HFFc6 (cell line): ENCODE measurements at regions not wholly inside any gene's neighbourhood (a gene's known extent, or its start where the extent isn't known, plus 50 kb on each side); places are given as distances from the start of the nearest gene placed in this dataset.

ENCODE experiments used
- DNase-seq: peaks from one replicate; pipeline ENCODE4 v3.0.0-alpha.2; 2018
- H3K27ac Mint-ChIP-seq: 2 replicates; pipeline ENCODE4 v1.8.0; 2020; ENCODE audit warnings: mild to moderate bottlenecking, mixed read lengths
- H3K27me3 Mint-ChIP-seq: 2 replicates; pipeline ENCODE4 v1.8.0; 2021; ENCODE audit warnings: mild to moderate bottlenecking, moderate library complexity, mixed read lengths; ENCODE audit not compliant: insufficient read depth
- H3K36me3 Mint-ChIP-seq: 2 replicates; pipeline ENCODE4 v1.8.0; 2021; ENCODE audit warnings: low read depth, mixed read lengths
- H3K4me1 Mint-ChIP-seq: 2 replicates; pipeline ENCODE4 v1.8.0; 2020; ENCODE audit warnings: low read depth, mixed read lengths
- H3K4me3 Mint-ChIP-seq: 2 replicates; pipeline ENCODE4 v1.8.0; 2020; ENCODE audit warnings: mild to moderate bottlenecking, moderate library complexity, mixed read lengths
- H3K9me3 Mint-ChIP-seq: 2 replicates; pipeline ENCODE4 v1.8.0; 2020; ENCODE audit warnings: mild to moderate bottlenecking, mixed read lengths
- TF ChIP-seq, protein P1 (sequence below): fragments of 200-600 bp; sonication (generic); IDR thresholded peaks from 2 replicates; pipeline ENCODE4 v1.5.0; 2021; ENCODE audit warnings: antibody characterized with exemption, mild to moderate bottlenecking

DNA sequence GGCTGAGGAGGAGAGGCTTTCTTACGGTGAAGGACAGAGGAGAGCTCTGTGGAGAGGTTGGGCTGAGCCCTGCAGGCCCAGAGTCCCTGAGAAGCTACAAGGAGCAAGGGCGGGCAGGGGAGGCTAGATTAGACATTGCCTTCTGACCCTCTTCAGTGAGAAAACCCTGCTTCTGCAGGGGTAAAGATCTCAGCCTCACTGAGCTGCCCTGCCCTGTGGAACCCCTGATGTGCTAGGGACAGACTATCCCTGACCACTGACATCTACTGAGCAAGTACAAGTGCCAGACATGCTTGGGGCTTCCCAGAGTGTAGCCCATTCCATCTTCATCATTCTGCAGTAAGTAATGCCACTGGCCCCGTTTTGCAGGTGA lies 111.5 kb downstream of the CYP26B1 start:
- H3K36me3 Mint-ChIP-seq = no peaks in the 10 kb centered on the region
- peaks cover 8% of the 10 kb centered on the region for H3K4me1 Mint-ChIP-seq
- H3K4me3 Mint-ChIP-seq = no peak overlapping the region
- H3K9me3 Mint-ChIP-seq = no peaks in the 10 kb centered on the region
- H3K27me3 Mint-ChIP-seq = peaks cover 41% of the 10 kb centered on the region
- DNase-seq = no peak
- no peak overlapping the region for H3K27ac Mint-ChIP-seq
- TF ChIP-seq, protein P1, sequence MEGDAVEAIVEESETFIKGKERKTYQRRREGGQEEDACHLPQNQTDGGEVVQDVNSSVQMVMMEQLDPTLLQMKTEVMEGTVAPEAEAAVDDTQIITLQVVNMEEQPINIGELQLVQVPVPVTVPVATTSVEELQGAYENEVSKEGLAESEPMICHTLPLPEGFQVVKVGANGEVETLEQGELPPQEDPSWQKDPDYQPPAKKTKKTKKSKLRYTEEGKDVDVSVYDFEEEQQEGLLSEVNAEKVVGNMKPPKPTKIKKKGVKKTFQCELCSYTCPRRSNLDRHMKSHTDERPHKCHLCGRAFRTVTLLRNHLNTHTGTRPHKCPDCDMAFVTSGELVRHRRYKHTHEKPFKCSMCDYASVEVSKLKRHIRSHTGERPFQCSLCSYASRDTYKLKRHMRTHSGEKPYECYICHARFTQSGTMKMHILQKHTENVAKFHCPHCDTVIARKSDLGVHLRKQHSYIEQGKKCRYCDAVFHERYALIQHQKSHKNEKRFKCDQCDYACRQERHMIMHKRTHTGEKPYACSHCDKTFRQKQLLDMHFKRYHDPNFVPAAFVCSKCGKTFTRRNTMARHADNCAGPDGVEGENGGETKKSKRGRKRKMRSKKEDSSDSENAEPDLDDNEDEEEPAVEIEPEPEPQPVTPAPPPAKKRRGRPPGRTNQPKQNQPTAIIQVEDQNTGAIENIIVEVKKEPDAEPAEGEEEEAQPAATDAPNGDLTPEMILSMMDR = no peak

DNA sequence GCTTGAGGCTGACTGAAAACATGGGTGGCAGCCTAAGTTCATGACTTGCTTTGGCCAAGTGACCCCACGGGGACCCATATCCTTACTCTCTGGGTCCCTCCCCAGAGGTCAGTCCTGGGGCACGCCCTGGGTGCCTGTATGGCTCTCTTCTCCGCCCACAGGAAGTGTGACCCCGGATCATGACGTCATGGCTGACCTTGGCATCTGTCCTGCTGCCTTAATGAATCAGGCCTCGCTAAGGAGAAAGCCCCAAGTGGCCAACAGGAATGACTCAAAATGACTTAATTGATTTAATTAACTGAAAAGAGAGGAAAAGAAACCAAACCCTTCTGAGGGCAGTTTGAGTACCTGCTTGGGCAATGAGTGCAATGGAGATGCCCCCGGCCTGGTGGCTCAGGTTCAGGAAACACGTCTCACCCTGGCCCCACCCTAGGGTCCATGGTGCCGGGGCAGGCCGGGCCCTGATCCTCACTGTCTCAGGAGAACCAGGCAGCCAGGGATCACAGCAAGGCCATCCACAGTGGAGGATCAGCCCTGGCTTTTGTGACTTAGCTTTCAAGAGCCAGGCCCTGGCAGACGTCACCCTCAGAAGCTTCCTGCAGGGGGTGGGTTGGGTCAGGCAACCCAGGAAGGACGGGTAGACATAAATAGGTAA lies 112.0 kb downstream of the CYP26B1 start:
- Mint-ChIP-seq H3K4me3 (no peak overlapping the region), H3K27ac (no peak overlapping the region), H3K27me3 (peaks cover 40% of the 10 kb centered on the region), H3K36me3 (no peaks in the 10 kb centered on the region), H3K4me1 (peaks cover 8% of the 10 kb centered on the region), H3K9me3 (no peaks in the 10 kb centered on the region)
- TF ChIP-seq, protein P1 = no peak
- no peak for DNase-seq

DNA sequence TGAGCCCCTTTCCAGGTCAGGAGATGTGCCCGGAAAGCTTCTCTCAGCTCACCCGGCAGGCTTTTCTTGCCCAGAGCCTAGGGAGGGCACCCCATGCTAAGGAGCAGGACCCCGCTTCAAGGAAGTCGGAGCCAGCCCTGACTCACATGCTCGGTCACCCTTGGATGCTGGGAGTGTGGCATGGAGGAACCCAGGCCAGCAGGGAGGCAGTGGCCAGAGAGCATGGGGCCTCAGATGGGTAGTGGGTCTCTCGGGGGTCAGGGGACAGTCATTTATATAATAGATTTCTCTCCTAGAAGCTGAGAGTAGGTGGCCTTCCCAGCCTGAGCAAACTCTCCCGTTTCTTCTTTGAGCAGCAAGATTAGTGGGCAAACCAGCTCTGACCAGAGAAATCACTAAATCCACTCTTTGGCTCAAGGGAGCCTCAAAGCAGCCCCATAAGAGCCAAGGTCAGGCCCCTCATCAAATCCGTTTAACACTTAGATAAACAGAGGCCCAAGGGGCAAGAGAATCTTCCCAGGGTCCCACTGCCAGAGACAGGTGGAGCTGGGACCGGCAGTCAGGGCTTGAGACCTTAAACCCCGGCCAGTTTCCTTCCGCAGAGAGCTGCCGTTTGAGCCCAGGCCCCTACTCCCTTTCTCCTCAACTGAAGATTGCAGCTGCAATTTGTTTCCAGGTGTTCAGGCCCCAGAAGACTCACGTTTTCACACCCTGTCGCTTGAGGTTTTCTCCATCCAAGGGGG lies 113.1 kb downstream of the CYP26B1 start:
- Mint-ChIP-seq H3K27me3 (peaks cover 37% of the 10 kb centered on the region), H3K9me3 (no peaks in the 10 kb centered on the region), H3K4me1 (peaks cover 8% of the 10 kb centered on the region), H3K4me3 (no peak overlapping the region), H3K36me3 (no peaks in the 10 kb centered on the region), H3K27ac (no peak overlapping the region)
- DNase-seq = no peak
- TF ChIP-seq, protein P1 = no peak

DNA sequence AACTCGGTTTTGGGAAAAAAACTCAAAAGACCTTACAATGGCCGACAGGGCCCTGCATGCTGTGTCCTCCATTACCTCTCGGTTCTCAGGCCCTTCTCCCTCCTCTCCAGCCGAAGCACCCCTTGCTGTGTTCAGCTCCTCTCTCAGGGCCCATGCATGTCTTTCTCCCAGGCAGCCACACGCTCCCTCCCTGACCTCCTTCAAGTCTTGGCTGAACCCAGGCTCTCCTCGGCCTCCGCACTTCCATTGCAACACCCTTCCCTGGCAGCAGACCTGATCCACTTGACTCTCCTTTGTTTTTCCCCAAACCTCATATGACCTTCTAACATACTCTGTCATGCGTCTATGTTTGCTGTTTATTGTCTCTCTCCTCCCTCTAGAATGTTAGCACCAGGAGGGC lies 114.0 kb downstream of the CYP26B1 start:
- peaks cover 37% of the 10 kb centered on the region for H3K27me3 Mint-ChIP-seq
- H3K9me3 Mint-ChIP-seq = no peaks in the 10 kb centered on the region
- TF ChIP-seq, protein P1 = no peak
- H3K27ac Mint-ChIP-seq = no peak overlapping the region
- DNase-seq = no peak
- no peak overlapping the region for H3K4me3 Mint-ChIP-seq
- no peaks in the 10 kb centered on the region for H3K36me3 Mint-ChIP-seq
- H3K4me1 Mint-ChIP-seq = peaks cover 8% of the 10 kb centered on the region

DNA sequence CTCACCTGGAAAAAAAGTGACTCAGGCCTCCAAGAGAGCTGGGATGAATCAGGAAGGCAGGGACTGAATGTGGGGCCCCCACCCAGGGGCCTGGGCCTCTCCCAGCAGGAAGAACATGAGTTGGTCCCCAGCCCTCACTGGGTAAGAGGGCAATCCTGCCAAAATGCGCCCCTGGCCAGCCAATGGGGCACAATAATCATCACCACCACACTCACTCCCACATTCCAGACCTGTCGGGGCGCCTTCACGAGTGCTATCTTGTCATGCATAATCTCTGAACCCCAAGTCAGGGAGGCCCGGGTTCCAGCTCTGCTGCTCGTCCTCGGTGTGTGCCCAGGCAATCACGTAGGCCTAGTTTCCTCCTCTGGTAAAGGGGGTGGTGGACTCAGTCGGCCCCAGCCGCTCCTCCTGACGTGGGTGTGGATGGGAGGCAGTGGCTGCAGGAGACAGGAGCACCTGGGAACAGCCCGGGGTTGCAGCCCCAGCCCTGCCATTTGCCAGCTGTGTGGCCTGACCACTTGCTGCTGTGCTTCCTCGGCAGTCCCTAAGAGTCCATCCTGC lies 115.1 kb downstream of the CYP26B1 start:
- Mint-ChIP-seq H3K4me1 (peaks cover 8% of the 10 kb centered on the region), H3K36me3 (no peaks in the 10 kb centered on the region), H3K27ac (no peak overlapping the region), H3K27me3 (peaks cover 42% of the 10 kb centered on the region), H3K4me3 (no peak overlapping the region), H3K9me3 (no peaks in the 10 kb centered on the region)
- TF ChIP-seq, protein P1 = no peak
- DNase-seq = no peak
